ENCODE measurements at regions not wholly inside any gene's neighbourhood (a gene's known extent, or its start where the extent isn't known, plus 50 kb on each side); places are given as distances from the start of the nearest gene placed in this dataset.

DNA sequence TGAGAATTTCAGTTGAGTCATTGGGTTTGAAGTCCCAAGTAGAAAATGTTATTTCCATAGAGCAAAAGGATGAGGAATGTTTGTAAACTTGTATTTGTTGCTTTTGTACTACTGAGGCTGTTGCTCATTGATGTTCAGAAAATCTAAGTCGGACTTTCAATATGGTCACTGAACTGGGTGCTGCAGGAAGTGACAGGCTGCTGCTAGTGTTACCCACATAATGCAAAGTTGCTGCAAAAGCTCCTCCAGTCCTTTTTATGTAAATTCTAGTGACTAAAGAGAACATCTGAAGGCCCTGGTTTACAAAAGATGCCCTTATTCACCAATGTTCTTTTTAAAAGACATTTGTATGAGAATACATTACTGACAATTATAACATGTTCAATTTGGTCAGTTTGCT lies 131.1 kb upstream of the FAM98A start:
- no peak for DNase-seq (ENCODE audit: low read depth)
- no peak for TF ChIP-seq CTCF (conservative IDR thresholded peaks at IDR 0.05; ENCODE audit: control insufficient read depth, insufficient read depth, low read depth, low read length)
- no peak overlapping the region for H3K4me3 ChIP-seq (ENCODE audit: control insufficient read depth, low read depth, low read length)

- no peak overlapping the region for H3K4me3 ChIP-seq (ENCODE audit: control insufficient read depth, low read depth, low read length)
- no peak for DNase-seq (ENCODE audit: low read depth)
- no peak for TF ChIP-seq CTCF (conservative IDR thresholded peaks at IDR 0.05; ENCODE audit: control insufficient read depth, insufficient read depth, low read depth, low read length)
These were observed 130.3 kb upstream of the FAM98A start for GRCh38 chr2:33729353-33729752.

GRCh38 chr2:33728106-33728505 lies 129.0 kb upstream of the FAM98A start:
- TF ChIP-seq CTCF (conservative IDR thresholded peaks at IDR 0.05; ENCODE audit: control insufficient read depth, insufficient read depth, low read depth, low read length) = no peak
- DNase-seq (ENCODE audit: low read depth) = no peak
- no peak overlapping the region for H3K4me3 ChIP-seq (ENCODE audit: control insufficient read depth, low read depth, low read length)

- TF ChIP-seq CTCF (conservative IDR thresholded peaks at IDR 0.05; ENCODE audit: control insufficient read depth, insufficient read depth, low read depth, low read length) = no peak
- no peak overlapping the region for H3K4me3 ChIP-seq (ENCODE audit: control insufficient read depth, low read depth, low read length)
- DNase-seq (ENCODE audit: low read depth) = no peak
These were observed 128.4 kb upstream of the FAM98A start for GRCh38 chr2:33727361-33728032.

GRCh38 chr2:33726415-33726814 lies 127.3 kb upstream of the FAM98A start:
- no peak for TF ChIP-seq CTCF (conservative IDR thresholded peaks at IDR 0.05; ENCODE audit: control insufficient read depth, insufficient read depth, low read depth, low read length)
- H3K4me3 ChIP-seq (ENCODE audit: control insufficient read depth, low read depth, low read length) = no peak overlapping the region
- DNase-seq (ENCODE audit: low read depth) = no peak

DNA sequence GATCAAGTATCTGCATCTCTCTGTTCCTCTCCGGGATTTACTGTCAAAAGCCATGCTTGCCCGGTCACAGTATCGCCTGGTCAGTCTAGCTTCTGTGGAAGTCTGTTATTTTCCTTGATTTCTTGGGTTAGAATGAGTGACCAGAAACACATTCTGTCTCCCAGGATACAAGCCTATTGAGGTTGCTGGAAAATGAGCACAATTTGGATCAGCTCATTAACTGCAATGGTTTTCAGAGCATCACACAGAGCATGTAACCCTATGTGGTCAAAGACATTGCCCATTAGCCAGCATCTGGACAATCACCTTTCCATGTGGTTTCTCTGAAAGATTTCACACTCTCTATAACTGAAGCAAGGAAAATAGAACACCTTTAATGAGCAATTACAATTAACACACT lies 124.2 kb upstream of the FAM98A start:
- no peak overlapping the region for H3K4me3 ChIP-seq (ENCODE audit: control insufficient read depth, low read depth, low read length)
- TF ChIP-seq CTCF (conservative IDR thresholded peaks at IDR 0.05; ENCODE audit: control insufficient read depth, insufficient read depth, low read depth, low read length) = no peak

GRCh38 chr2:33719067-33719466 lies 120.0 kb upstream of the FAM98A start:
- H3K4me3 ChIP-seq (ENCODE audit: control insufficient read depth, low read depth, low read length) = no peak overlapping the region
- DNase-seq (ENCODE audit: low read depth) = no peak
- no peak for TF ChIP-seq CTCF (conservative IDR thresholded peaks at IDR 0.05; ENCODE audit: control insufficient read depth, insufficient read depth, low read depth, low read length)

More for the DNA sequence above, 124.2 kb upstream of the FAM98A start:
- no peak for DNase-seq (ENCODE audit: low read depth)
